Hepatocyte (in vitro differentiated cells): ENCODE measurements at regions not wholly inside any gene's neighbourhood (a gene's known extent, or its start where the extent isn't known, plus 50 kb on each side); places are given as distances from the start of the nearest gene placed in this dataset.

Source experiments
- EZH2phosphoT487 ChIP-seq: fragments of 200-600 bp; sonication (generic); IDR thresholded peaks from one replicate; pipeline ENCODE4 v1.6.1; 2018; ENCODE audit warnings: antibody characterized with exemption, mild to moderate bottlenecking, low read depth, moderate library complexity; ENCODE audit not compliant: unreplicated experiment, severe bottlenecking
- TF ChIP-seq, protein P1 (sequence below): fragments of 200-600 bp; sonication (generic); IDR thresholded peaks from 2 replicates; pipeline ENCODE4 v1.5.1; 2016; ENCODE audit warnings: antibody characterized with exemption, mild to moderate bottlenecking; ENCODE audit not compliant: poor library complexity

DNA sequence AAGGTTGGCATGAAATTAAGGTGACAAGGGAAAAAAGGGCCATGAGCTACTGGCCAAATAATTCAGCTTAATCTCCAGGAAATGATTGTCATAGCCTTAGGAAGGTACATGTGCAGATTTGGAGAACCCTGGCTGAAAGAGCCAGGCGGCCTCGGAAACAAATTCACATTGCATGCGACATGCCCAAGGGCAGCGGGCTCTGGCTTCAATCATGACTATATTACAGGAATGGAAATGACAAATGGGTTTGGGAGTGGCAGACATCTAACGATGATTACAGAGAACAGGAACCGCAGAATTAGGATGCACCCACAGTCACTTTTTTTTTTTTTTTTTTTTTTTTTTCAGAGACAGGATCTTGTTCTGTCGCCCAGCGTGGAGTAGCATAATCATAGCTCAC, 112.4 kb upstream of the SALL4 start:
- TF ChIP-seq, protein P1, sequence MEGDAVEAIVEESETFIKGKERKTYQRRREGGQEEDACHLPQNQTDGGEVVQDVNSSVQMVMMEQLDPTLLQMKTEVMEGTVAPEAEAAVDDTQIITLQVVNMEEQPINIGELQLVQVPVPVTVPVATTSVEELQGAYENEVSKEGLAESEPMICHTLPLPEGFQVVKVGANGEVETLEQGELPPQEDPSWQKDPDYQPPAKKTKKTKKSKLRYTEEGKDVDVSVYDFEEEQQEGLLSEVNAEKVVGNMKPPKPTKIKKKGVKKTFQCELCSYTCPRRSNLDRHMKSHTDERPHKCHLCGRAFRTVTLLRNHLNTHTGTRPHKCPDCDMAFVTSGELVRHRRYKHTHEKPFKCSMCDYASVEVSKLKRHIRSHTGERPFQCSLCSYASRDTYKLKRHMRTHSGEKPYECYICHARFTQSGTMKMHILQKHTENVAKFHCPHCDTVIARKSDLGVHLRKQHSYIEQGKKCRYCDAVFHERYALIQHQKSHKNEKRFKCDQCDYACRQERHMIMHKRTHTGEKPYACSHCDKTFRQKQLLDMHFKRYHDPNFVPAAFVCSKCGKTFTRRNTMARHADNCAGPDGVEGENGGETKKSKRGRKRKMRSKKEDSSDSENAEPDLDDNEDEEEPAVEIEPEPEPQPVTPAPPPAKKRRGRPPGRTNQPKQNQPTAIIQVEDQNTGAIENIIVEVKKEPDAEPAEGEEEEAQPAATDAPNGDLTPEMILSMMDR = no peak
- TF ChIP-seq EZH2phosphoT487 = no peak
